Activated effector memory CD4-positive, alpha-beta T cell treated with Interleukin-2 at 50 U/mL for 16 hours (primary cell): ENCODE measurements at regions not wholly inside any gene's neighbourhood (a gene's known extent, or its start where the extent isn't known, plus 50 kb on each side); places are given as distances from the start of the nearest gene placed in this dataset.

Experiments
- DNase-seq: peaks from one replicate; pipeline ENCODE4 v3.0.0-alpha.2; 2020

- DNase-seq = no peak
These were observed 441.0 kb downstream of the KLF12 start for GRCh38 chr13:73693215-73693614.

DNA sequence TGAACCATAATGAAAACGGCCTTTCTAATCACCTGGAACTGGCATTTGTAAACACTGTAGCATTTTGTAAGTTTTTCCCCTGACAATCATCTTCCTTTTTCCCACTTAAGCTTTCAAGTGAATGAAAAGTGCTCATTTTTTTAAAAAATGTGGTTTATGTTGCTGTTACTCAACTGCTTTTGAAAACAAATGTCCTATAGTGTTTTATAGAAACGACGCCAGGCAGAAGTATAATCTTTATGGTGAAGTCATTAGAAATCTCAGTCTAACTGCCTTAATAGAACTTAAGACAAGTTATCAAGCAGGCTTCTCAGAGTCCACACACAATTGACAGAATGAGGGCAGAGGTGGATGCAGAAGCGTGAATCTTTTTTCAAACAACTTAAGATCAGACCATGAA, 442.3 kb downstream of the KLF12 start:
- DNase-seq = no peak

DNA sequence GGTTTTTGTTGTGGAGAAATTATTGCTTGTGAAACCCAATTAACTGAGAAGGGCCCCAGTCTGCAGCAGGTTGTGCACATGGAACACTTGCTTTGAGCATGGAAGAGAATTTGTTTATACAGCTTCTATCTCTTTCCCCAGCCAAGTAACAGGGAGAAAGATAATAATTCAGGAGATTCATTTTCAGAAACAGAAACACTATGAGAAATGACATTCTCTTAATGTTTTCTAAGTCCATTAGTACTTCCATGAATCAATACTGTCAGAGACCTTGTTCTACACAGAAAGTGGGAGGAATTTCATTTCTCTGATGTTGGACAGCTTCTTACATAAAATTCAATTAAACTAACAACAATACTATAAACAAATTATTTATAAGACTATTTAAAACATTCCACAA, 446.3 kb downstream of the KLF12 start:
- DNase-seq = no peak

DNA sequence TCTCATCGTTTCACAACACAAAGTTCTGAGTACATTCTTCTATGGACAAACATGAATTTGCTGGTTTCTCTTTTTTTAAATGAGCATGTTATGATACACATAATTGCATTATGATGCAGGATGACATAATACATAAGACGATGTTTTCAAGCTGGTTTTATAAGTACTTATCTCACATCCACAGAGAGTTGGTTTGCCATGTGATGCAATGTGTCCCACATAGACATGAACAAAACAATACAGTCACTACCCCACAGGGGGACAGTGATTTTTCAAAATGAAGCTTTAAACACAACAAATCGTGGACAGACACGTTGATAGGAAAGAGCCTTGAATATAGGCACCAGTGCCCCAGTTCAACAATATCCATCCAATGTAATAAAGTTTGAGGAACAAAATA, 447.1 kb downstream of the KLF12 start:
- no peak for DNase-seq

DNA sequence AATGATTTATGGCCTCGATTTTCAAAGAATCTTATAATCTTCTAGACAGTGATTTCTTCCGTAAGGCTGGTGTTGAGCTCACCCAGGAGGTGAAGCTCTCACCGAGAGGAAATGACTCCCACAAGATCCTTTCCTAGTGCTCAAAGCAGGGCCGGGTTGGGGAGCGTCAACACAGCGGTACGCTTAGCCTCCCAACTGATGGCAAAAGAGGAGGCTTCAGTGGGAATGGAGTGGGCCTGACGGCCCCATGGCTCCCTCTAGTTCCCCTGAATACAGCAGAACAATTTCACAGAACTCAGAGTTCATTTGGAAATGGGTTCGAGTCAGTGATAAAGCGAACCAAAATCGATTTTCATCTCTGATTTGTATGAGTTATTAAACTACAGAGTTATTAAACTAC, 449.5 kb downstream of the KLF12 start:
- DNase-seq = no peak

GRCh38 chr13:73684286-73684685, 449.9 kb downstream of the KLF12 start:
- no peak for DNase-seq

- DNase-seq = no peak
These were observed 450.5 kb downstream of the KLF12 start for GRCh38 chr13:73683746-73684145.

- no peak for DNase-seq
These were observed 452.4 kb downstream of the KLF12 start for GRCh38 chr13:73681779-73682178.

DNA sequence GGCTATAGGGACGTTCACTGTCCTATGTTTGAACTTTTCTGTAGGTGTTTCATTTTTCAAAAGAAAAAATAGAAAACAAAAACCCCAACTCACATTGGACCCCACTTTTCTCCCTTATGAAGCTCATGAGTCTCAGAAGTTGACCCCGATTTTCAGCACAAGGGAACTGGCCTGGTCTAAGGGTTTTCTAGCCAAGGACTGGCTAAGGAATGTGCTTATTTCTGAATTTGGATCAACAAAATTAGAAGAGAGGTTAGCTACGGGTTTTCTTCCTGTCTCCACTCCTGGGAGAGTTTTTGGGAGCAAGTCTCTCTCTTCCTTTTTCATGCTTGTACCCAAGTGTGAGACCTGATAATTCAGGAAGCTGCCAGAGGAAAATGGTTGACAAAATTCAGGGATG, 453.2 kb downstream of the KLF12 start:
- no peak for DNase-seq

- DNase-seq = no peak
These were observed 457.1 kb downstream of the KLF12 start for GRCh38 chr13:73677048-73677601.

- DNase-seq = no peak
These were observed 457.6 kb downstream of the KLF12 start for GRCh38 chr13:73676550-73677047.

GRCh38 chr13:73675821-73676220, 458.4 kb downstream of the KLF12 start:
- no peak for DNase-seq

DNA sequence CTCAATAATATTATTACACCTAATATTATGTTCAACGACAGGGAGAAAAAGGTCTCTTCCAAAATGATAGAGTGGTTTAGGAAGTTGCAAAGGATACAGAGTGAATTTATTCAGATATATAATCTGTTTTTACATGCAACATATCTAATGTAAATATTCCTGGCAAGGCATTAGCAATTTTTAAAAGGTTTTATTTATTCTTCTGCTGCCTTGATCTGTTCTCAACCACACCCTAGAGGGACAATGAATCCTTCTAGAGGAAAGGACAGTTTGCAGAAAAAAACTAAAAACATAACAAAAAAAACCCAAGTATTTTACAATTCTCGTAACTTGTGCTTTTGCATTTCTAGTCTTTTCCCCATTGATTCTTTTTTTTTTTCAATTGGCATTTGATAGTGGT, 459.6 kb downstream of the KLF12 start:
- DNase-seq = no peak

DNA sequence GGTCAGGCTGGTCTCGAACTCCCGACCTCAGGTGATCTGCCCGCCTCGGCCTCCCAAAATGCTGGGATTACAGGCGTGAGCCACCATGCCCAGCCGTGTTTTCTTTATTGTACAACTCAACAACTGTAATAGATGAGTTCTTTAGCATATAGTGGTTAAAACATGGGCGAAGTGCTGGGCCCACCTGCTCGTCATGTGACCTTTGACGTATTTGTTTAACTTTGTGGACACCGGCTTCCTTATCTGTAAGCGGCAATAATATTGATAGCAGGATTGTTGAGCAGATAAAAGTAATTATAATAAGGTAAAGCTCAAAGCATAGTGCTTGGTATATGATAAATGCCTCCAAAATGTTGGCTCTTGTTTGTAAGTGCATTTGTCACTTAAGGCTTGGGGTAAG, 460.3 kb downstream of the KLF12 start:
- DNase-seq = no peak

DNA sequence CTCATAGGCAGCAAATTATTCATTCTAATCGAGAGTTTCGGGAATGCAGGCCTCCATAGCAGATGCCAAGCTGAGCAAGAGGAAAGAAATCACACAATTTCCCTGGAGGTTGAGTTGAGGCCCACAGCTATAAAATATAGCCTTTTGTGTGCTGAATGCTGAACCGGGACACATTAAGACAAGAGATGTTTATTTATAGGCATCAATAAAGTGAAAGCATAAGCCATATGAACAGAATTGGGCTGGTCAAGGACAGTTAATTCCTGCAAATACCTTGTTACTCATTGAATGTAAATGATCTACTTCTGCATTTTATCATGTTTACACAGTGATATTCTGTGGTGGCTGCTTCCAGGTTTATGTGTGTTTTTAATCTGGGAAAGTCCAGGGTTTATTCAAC, 461.7 kb downstream of the KLF12 start:
- no peak for DNase-seq

GRCh38 chr13:73671732-73672131, 462.5 kb downstream of the KLF12 start:
- DNase-seq = no peak

- DNase-seq = no peak
These were observed 463.2 kb downstream of the KLF12 start for GRCh38 chr13:73671011-73671410.

GRCh38 chr13:73667756-73668155, 466.4 kb downstream of the KLF12 start:
- no peak for DNase-seq

DNA sequence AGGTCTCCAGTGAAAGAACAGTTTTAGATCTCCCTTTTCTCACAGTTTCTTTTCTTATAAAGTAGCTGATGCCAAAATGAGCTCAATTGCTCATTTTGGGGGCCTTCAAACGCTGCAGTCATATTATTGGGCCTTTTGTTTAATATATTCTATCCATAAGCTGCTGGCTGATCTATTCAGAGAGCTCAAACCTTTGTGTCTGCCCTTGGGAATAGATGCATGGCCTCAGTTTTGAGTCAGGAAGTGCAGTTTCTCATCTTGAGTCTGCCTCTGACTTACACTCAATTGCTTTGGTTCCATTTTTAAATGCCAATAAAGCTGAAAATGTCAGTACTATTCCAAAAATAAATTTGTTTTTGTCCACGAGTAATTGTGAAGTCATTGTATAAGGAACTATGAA, 468.9 kb downstream of the KLF12 start:
- no peak for DNase-seq

DNA sequence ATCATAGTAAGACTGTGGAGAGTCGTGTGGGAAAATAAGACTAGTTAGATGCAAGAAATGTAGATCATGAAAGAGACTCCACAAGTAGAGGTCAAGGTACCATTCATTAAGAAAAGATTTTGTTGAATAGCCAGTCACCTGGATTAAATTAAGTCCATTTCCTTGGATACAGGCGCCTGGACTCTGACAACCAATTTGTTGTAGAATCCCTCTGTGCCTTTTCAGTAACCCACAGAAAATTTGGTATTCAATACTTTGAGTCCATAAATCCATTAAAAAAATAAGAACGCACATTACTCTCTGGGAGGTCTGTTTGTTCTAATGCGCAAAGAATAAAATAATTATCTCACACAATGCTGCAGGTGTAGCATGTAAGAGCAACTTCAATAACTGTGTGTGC, 469.4 kb downstream of the KLF12 start:
- no peak for DNase-seq

DNA sequence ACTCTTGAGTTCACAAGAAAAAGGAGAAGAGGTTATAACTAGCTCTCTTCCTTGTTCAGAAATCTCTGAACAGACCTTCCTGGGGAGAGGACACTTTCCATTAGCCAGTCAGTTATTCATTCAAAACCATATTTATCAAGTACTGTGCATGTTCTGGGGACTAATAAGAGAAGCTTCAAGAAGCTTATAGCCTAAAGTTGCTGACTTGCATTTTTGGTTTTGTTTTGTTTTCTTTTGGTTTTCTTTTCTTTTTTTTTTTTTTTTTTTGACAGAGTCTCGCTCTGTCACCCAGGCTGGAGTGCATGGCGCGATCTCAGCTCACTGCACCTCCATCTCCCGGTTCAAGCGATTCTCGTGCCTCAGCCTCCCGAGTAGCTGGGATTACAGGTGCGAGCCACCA, 471.4 kb downstream of the KLF12 start:
- no peak for DNase-seq

DNA sequence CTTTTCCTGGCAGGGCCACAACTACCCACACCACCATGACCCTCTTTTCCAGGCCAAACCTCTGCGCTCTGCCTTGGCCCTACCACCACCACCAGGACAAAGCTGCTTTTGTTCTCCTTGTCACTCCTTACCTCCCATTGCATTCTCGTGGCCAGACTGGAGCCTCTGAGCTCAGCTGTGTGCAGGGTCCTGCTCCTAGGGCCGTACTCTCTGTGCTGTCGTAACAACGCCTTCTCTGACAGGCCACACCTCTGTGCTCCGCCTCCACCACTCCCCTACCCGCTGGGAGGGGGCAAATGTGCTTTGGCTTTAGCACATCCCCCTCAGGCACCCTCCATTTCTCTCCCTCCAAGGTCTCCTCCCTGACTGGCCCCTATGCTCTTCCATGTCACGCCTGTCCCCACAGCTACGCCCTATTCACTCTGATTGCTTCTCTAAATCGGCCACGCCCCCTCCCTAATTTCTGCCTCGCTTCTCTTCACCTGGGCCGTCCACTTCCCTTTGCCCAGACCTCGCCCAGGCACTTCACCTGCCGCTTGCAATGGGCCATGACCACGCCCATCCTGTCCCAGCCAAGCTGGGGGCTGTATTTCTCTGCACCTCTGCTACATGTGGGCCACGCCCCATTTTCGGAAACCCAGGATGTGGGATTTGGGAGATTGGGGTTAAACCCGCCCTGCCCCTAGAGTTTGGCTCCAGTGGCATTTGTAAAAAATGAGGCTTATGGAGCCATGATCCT, 472.3 kb downstream of the KLF12 start:
- DNase-seq = no peak

- no peak for DNase-seq
These were observed 473.1 kb downstream of the KLF12 start for GRCh38 chr13:73661066-73661465.

- no peak for DNase-seq
These were observed 475.6 kb downstream of the KLF12 start for GRCh38 chr13:73658639-73659038.
